ENCODE measurements at regions not wholly inside any gene's neighbourhood (a gene's known extent, or its start where the extent isn't known, plus 50 kb on each side); places are given as distances from the start of the nearest gene placed in this dataset.

GRCh38 chr13:76756451-76756850 is 129.8 kb downstream of the KCTD12 start:
- TF ChIP-seq POLR2AphosphoS5 (IDR thresholded peaks at IDR 0.05) = no peak
- TF ChIP-seq, protein P1, sequence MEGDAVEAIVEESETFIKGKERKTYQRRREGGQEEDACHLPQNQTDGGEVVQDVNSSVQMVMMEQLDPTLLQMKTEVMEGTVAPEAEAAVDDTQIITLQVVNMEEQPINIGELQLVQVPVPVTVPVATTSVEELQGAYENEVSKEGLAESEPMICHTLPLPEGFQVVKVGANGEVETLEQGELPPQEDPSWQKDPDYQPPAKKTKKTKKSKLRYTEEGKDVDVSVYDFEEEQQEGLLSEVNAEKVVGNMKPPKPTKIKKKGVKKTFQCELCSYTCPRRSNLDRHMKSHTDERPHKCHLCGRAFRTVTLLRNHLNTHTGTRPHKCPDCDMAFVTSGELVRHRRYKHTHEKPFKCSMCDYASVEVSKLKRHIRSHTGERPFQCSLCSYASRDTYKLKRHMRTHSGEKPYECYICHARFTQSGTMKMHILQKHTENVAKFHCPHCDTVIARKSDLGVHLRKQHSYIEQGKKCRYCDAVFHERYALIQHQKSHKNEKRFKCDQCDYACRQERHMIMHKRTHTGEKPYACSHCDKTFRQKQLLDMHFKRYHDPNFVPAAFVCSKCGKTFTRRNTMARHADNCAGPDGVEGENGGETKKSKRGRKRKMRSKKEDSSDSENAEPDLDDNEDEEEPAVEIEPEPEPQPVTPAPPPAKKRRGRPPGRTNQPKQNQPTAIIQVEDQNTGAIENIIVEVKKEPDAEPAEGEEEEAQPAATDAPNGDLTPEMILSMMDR (IDR thresholded peaks at IDR 0.05) = no peak
